HG03108 (cell line): ENCODE measurements at regions not wholly inside any gene's neighbourhood (a gene's known extent, or its start where the extent isn't known, plus 50 kb on each side); places are given as distances from the start of the nearest gene placed in this dataset.
"Not testable (repeated sequence)": the region's sequence is repeated elsewhere in the genome, so short reads cannot be mapped to it uniquely, and the experiment has no call there.

Experiments used
- ATAC-seq: cut with Tn5 transposase; IDR thresholded peaks from one replicate; pipeline ENCODE4 v1.9.1; 2021; ENCODE audit warnings: moderate library complexity; ENCODE audit not compliant: unreplicated experiment

DNA sequence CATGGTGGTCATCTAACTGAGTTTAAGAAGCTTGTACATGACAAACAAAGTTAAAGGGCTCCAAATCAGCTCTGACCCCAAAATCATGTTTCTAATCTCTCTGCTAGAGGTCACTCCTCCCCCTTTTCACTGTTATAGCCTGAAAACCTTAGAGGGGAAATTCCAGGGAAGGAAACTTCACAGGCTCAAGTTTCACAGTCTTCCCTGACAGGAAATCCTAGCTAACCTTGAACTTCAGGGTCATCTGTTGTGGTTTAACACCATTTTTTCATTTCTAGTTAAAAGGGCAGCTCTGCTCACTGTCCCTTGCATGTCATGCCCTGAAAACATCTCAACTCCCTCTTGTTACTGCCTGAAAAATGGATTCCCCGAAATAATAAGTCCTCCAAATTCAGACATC, 104.4 kb upstream of the BMP2 start:
- ATAC-seq = no peak

GRCh38 chr20:6662309-6662708, 105.2 kb upstream of the BMP2 start:
- no peak for ATAC-seq

DNA sequence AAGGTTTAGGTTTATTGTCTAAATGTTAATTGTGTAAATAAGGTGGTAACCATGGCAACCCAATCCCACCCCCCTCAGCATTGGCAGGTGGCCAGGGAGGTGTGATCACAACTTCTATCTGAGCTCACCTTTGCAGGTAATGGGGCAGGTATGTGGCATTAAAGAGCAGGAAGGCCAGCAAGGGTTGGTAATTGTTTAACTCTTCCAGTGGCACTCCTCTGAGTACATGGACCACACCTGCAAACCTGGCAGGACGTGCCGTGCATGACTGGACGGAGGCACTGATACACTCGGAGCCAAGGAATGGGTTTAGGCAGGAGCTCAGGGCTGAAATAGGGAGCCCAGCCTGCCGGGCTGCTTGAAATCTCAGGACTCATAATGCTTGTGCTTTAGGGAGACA, 107.0 kb upstream of the BMP2 start:
- ATAC-seq = no peak

DNA sequence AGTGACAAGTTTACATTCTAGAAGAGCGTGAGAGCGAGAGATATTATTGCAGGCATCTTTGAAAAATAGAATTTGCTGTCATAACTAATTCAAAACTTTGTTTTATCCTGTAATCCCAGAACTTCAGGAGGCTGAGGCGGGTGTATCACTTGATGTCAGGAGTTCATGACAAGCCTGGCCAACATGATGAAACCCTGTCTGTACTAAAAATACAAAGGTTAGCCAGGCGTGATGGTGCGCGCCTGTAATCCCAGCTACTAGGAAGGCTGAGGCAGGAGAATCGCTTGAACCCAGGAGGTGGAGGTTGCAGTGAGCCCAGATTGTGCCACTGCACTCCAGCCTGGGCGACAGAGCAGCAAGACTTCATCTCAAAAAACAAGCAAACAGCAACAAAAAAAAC, 108.6 kb upstream of the BMP2 start:
- ATAC-seq = not testable (repeated sequence)

DNA sequence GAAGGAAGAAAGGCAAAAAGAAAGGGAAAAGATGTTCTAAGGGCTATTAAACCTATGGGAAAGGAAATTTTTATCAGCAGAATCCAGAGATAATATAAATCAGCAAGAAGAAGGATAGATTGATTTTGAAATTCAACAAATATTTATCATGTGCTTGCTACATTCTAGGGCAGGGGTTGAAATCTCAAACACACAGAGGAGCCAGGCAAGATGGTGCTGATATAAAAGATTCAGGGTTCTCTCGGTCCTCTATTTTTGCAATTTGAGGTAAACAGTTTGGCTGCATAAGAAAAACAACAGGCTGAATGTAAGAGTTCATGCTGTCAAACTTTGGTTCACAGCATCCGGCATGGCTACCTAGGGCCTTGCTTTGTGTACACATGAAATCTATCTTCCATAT, 109.6 kb upstream of the BMP2 start:
- ATAC-seq = no peak

DNA sequence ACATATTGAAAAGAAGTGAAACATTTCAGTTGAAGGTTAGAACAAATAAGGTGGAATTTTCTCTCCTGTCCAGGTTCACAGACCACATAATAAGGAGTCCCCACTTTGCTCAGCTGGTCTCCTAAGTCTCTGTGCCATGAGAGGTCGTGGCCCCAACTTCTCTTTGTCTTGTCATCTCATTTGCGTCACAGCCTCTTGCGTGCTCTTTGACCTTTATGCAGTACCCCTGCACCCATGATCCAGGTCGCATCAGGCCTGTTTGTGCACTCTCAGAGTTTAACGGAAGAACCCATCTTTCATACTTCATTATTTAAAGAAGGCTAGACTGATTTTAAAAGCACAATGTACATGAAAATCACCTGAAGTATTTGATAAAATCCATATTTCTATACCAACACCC, 110.4 kb upstream of the BMP2 start:
- no peak for ATAC-seq

GRCh38 chr20:6654513-6655252, 112.8 kb upstream of the BMP2 start:
- no peak for ATAC-seq

- peak; percentile 52 for ATAC-seq
Observed at GRCh38 chr20:6651561-6651960, 115.9 kb upstream of the BMP2 start.

- ATAC-seq = no peak
Observed at GRCh38 chr20:6651016-6651415, 116.5 kb upstream of the BMP2 start.

DNA sequence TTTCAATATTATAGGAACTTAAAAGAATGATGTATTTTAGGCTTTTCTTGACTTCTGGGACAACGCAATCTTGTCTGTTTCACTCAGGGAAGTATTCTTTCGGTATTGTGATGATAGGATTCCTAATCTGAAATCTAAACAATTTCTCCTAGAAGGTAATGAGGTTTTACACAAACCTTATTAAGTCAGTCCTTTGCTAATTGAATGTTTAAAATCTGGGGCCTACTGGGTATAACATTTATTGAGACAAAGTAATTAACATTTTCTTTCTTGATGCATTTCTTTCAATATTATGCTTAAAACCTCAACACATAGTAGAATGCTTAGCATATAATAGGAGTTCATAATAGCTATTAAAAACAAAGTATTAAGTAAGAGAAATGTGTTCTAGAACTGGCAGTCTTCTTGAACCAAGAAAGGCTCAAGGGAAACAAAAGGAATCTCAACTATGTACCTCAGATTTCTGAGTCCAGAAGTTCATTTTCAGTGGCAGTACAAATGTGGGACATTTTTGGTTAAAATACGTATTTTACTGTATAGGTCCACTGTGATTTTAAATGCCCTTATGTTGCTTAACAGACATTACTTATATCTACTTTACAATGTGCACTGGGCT, 121.4 kb upstream of the BMP2 start:
- no peak for ATAC-seq

DNA sequence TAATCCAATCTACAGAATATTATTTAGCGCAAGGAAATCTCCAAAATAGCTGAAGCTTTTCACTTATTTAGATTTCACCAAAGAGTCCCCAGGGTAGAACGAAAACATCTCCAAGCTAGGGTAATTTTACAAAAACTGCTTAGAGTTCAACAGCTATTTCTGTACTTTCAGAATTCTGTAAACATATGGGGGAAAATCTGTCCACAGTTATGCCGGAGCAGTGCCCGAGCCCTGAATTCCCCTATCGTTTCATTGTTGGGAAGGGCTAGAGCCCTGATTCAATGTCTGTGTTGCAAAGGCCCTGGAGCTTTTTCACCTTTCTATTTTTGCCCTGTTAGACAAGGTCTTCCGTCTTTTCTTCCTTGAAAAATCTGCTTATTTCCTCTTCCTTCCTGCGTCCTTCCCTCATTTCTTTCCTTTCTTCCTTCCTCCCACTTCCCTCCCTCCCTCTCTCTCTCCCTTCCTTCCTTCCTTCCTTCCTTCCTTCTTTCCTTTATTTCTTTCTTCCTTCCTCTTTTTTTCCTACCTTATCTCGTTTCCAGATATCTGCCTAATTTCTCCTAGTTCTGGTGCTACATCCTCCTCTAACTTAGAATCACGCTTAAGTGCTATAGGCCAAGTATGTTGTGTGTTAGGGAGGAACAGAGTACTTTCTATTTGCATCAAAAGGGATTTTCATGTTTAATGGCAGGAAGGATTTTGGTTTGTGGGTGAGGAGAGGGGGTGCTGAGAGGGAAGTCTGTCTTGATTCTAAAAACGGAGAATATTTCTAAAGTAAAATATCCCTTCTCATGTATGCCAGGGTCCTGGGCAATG, 122.5 kb upstream of the BMP2 start:
- ATAC-seq = no peak

- no peak for ATAC-seq
Observed at GRCh38 chr20:6641012-6641411, 126.5 kb upstream of the BMP2 start.

DNA sequence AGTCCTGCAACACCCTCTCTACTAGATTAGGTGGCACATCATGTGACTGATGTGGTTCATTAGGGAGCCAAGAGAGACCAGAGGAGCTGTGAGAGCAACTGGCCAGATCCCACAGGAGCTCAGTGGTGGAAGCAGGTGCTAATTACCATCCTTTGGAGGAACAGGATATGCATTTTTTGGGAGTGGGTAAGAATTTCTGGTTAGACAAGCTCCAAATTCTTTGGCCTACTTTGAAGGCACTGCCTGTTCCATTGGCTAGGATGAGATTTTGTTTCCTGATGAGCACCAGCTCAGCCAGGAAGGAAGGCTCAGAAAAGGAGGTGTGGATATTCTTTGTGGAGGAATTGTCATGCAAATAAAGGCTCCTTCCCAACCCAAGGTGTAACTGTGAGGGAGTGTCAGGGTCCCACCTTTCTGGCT, 130.3 kb upstream of the BMP2 start:
- ATAC-seq = no peak

GRCh38 chr20:6636209-6637159, 131.0 kb upstream of the BMP2 start:
- no peak for ATAC-seq

- peak; percentile 70 for ATAC-seq
Observed at GRCh38 chr20:6635034-6635736, 132.3 kb upstream of the BMP2 start.

GRCh38 chr20:6632187-6632586, 135.3 kb upstream of the BMP2 start:
- ATAC-seq = no peak

GRCh38 chr20:6630514-6630913, 137.0 kb upstream of the BMP2 start:
- ATAC-seq = no peak

- ATAC-seq = no peak
Observed at GRCh38 chr20:6629564-6629963, 137.9 kb upstream of the BMP2 start.

DNA sequence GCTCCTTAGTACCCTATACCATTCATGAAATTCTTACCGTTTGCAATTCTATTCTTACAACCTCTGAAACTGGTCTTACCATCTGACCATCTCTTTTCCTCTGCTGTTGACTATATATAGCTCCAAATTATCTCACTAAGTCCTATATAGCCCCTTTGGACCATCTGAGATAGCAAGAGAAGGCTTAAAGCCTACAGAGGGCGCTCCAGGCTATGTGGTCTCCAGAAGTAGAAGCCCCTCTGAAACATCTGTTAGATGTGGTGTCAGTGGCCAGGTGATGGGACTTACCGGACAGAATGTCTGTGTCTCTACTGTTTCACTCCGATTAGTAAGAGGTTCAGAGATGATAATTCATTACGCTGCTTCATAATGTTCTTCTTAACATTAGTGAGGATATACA, 140.7 kb upstream of the BMP2 start:
- no peak for ATAC-seq

- peak; percentile 99 for ATAC-seq
Observed at GRCh38 chr20:6623989-6624388, 143.5 kb upstream of the BMP2 start.
